SK-N-SH (cell line): ENCODE measurements at regions not wholly inside any gene's neighbourhood (a gene's known extent, or its start where the extent isn't known, plus 50 kb on each side); places are given as distances from the start of the nearest gene placed in this dataset.

ENCODE experiments used
- CTCF ChIA-PET: fragments of 300-600, 350-600 bp; formaldehyde crosslinking; extraction: SDS; loops from one replicate; lab custom pipeline; 2021; lab: Yijun Ruan, JAX
- POLR2A ChIA-PET: fragments of 350-600 bp; sonication (Branson Sonifier 250); formaldehyde crosslinking; extraction: SDS; loops from one replicate; lab custom pipeline; 2020; ENCODE audit warnings: antibody characterized with exemption, inconsistent platforms; lab: Yijun Ruan, JAX
- DNase-seq: peaks from one replicate; pipeline ENCODE4 v3.0.0; 2012
- H2AFZ ChIP-seq: fragments of 200-600 bp; sonication (generic); 2 replicates; pipeline ENCODE4 v1.8.1; 2016; ENCODE audit warnings: antibody characterized with exemption, mild to moderate bottlenecking, low read depth
- H3F3A ChIP-seq: fragments of 200-600 bp; sonication (generic); replicated peaks from 2 replicates; pipeline ENCODE3; 2016; ENCODE audit warnings: antibody characterized with exemption, mild to moderate bottlenecking; ENCODE audit not compliant: insufficient read depth
- H3K27ac ChIP-seq, 2 experiments: fragments of 200-500 bp in 1 of 2; fragments of 200-600 bp in 1 of 2; sonication (Bioruptor generic) in 1 of 2; sonication (generic), shearing (Covaris generic) in 1 of 2; 2 replicates each; pipeline versions ENCODE4 v1.5.1 to v1.6.1; 2014 to 2016; ENCODE audit warnings: low read depth in 2 of 2, inconsistent platforms in 1 of 2, low read length in 1 of 2, mild to moderate bottlenecking in 1 of 2, mixed read lengths in 1 of 2
- H3K27me3 ChIP-seq: fragments of 200-600 bp; sonication (generic), shearing (Covaris generic); 2 replicates; pipeline ENCODE4 v1.6.1; 2016; ENCODE audit warnings: mixed run types; ENCODE audit not compliant: insufficient read depth
- H3K36me3 ChIP-seq, 2 experiments: fragments of 200-500 bp in 1 of 2; fragments of 200-600 bp in 1 of 2; sonication (Bioruptor generic) in 1 of 2; sonication (generic) in 1 of 2; replicated peaks in 1 of 2; 2 replicates each; pipeline versions ENCODE3 to v1.5.1; 2014 to 2016; ENCODE audit warnings: low read length in 1 of 2, mild to moderate bottlenecking in 1 of 2; ENCODE audit not compliant: insufficient read depth in 2 of 2, control insufficient read depth in 1 of 2
- H3K4me1 ChIP-seq, 2 experiments: fragments of 200-500 bp in 1 of 2; fragments of 200-600 bp in 1 of 2; sonication (Bioruptor generic) in 1 of 2; sonication (generic), shearing (Covaris generic) in 1 of 2; 2 replicates each; pipeline versions ENCODE4 v1.5.1 to v1.6.1; 2014 to 2016; ENCODE audit warnings: low read depth in 1 of 2, low read length in 1 of 2, mixed run types in 1 of 2; ENCODE audit not compliant: insufficient read depth in 2 of 2, control insufficient read depth in 1 of 2
- H3K4me2 ChIP-seq: fragments of 200-600 bp; sonication (generic), shearing (Covaris generic); 2 replicates; pipeline ENCODE4 v1.6.1; 2017; ENCODE audit warnings: mixed run types
- H3K4me3 ChIP-seq, 2 experiments: fragments of 200-500 bp in 1 of 2; fragments of 200-600 bp in 1 of 2; sonication (Bioruptor generic) in 1 of 2; sonication (generic), shearing (Covaris generic) in 1 of 2; 2 replicates each; pipeline versions ENCODE4 v1.5.1 to v1.8.1; 2014 to 2016; ENCODE audit warnings: low read depth in 2 of 2, inconsistent platforms in 1 of 2, low read length in 1 of 2, mild to moderate bottlenecking in 1 of 2, mixed read lengths in 1 of 2, moderate library complexity in 1 of 2
- H3K79me2 ChIP-seq: fragments of 200-600 bp; sonication (generic); 2 replicates; pipeline ENCODE4 v1.8.1; 2017; ENCODE audit warnings: mild to moderate bottlenecking; ENCODE audit not compliant: insufficient read depth
- H3K9ac ChIP-seq: fragments of 200-600 bp; sonication (generic); 2 replicates; pipeline ENCODE4 v1.6.1; 2017; ENCODE audit warnings: mixed run types
- H3K9me2 ChIP-seq: fragments of 200-600 bp; sonication (generic); 2 replicates; pipeline ENCODE4 v1.6.1; 2017; ENCODE audit warnings: mixed run types
- H3K9me3 ChIP-seq: fragments of 200-600 bp; sonication (generic); 2 replicates; pipeline ENCODE4 v1.6.1; 2017; ENCODE audit warnings: mixed run types, mild to moderate bottlenecking, moderate library complexity
- H4K20me1 ChIP-seq: fragments of 200-600 bp; sonication (generic); 2 replicates; pipeline ENCODE4 v1.6.1; 2017; ENCODE audit warnings: mild to moderate bottlenecking, mixed run types; ENCODE audit not compliant: insufficient read depth
- CHD2 ChIP-seq: fragments of 150-350 bp; IDR thresholded peaks from 2 replicates; pipeline ENCODE4 v1.6.1; 2018; ENCODE audit warnings: low read length; ENCODE audit not compliant: partially characterized antibody
- EP300 ChIP-seq, 2 experiments: IDR thresholded peaks; 2 replicates each; pipeline versions ENCODE4 v1.4.0 to v1.6.1; 2012; ENCODE audit warnings: borderline replicate concordance in 1 of 2, low read depth in 1 of 2, low read length in 1 of 2
- FOXJ3 ChIP-seq: sonication (generic); formaldehyde crosslinking; IDR thresholded peaks from 2 replicates; pipeline ENCODE4 v1.5.1; 2020; ENCODE audit warnings: mild to moderate bottlenecking, missing genetic modification reagents
- FOXM1 ChIP-seq: IDR thresholded peaks from 2 replicates; pipeline ENCODE4 v1.4.0; 2012; ENCODE audit warnings: low read depth, mild to moderate bottlenecking
- GABPA ChIP-seq: IDR thresholded peaks from 2 replicates; pipeline ENCODE4 v1.4.0; 2012; ENCODE audit warnings: low read depth, mild to moderate bottlenecking
- GATA2 ChIP-seq: sonication (generic); formaldehyde crosslinking; IDR thresholded peaks from 2 replicates; pipeline ENCODE4 v1.5.0; 2020; ENCODE audit warnings: mild to moderate bottlenecking, missing genetic modification reagents
- IRF3 ChIP-seq: fragments of 150-350 bp; IDR thresholded peaks from 2 replicates; pipeline ENCODE4 v1.6.1; 2016; ENCODE audit warnings: mild to moderate bottlenecking, low read depth, low read length
- JUND ChIP-seq: IDR thresholded peaks from 2 replicates; pipeline ENCODE4 v1.4.0; 2012
- MAX ChIP-seq: IDR thresholded peaks from 2 replicates; pipeline ENCODE4 v1.4.0; 2012; ENCODE audit warnings: low read depth
- MEF2A ChIP-seq: IDR thresholded peaks from 2 replicates; pipeline ENCODE4 v1.4.0; 2012; ENCODE audit warnings: low read depth, borderline replicate concordance
- MXI1 ChIP-seq: IDR thresholded peaks from 2 replicates; pipeline ENCODE4 v1.6.1; 2012; ENCODE audit warnings: mild to moderate bottlenecking, low read depth, low read length, improper control_type of control experiment
- NRF1 ChIP-seq: IDR thresholded peaks from 2 replicates; pipeline ENCODE4 v1.6.1; 2012; ENCODE audit warnings: low read depth, mild to moderate bottlenecking, low read length
- REST ChIP-seq: IDR thresholded peaks from 2 replicates; pipeline ENCODE4 v1.6.1; 2012; ENCODE audit warnings: mild to moderate bottlenecking, low read depth, low read length, moderate library complexity
- RXRA ChIP-seq: IDR thresholded peaks from 2 replicates; pipeline ENCODE4 v1.4.0; 2012; ENCODE audit warnings: low read depth, mild to moderate bottlenecking, borderline replicate concordance
- SIN3A ChIP-seq: IDR thresholded peaks from 2 replicates; pipeline ENCODE4 v1.6.1; 2012; ENCODE audit warnings: low read depth, mild to moderate bottlenecking, low read length, moderate library complexity, borderline replicate concordance
- SMC3 ChIP-seq: IDR thresholded peaks from 2 replicates; pipeline ENCODE4 v1.6.1; 2012; ENCODE audit warnings: low read depth, low read length, improper control_type of control experiment
- TAF1 ChIP-seq: IDR thresholded peaks from 2 replicates; pipeline ENCODE4 v1.6.1; 2012; ENCODE audit warnings: low read depth, mild to moderate bottlenecking, low read length, moderate library complexity, borderline replicate concordance
- TEAD4 ChIP-seq: IDR thresholded peaks from 2 replicates; pipeline ENCODE4 v1.4.0; 2012; ENCODE audit warnings: mild to moderate bottlenecking, borderline replicate concordance; ENCODE audit not compliant: insufficient read depth
- YY1 ChIP-seq: IDR thresholded peaks from 2 replicates; pipeline ENCODE4 v1.4.0; 2012; ENCODE audit warnings: low read depth, mild to moderate bottlenecking
- WGBS: methylation state at CpG from one replicate; pipeline ENCODE4 v1.1.6; 2017; ENCODE audit warnings: low lambda C conversion rate; 5-methylcytosine and 5-hydroxymethylcytosine counted together

DNA sequence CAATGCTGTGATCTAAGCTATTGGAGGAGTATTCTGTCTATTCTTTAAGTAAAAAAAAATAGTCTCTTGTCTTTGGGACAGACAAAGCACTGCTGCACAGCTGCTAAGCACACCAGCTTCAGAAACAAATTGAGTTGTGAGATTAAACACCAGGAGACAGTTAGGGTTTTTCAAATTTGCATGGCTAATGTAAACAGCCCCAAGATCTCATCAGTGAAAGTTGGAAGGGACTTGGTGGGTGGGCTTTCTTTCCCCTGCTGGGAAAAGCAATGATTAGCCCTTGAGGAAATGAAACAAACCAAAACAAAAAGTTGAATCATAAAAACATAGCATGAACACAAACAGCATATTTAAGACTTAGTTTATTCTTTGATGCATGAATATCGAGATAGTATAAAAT is 143.6 kb upstream of the SLITRK1 start (continued):
- no peak for TF ChIP-seq REST
- no peak for TF ChIP-seq GATA2 (CRISPR knock-in tag)
- TF ChIP-seq GABPA, result no peak

DNA sequence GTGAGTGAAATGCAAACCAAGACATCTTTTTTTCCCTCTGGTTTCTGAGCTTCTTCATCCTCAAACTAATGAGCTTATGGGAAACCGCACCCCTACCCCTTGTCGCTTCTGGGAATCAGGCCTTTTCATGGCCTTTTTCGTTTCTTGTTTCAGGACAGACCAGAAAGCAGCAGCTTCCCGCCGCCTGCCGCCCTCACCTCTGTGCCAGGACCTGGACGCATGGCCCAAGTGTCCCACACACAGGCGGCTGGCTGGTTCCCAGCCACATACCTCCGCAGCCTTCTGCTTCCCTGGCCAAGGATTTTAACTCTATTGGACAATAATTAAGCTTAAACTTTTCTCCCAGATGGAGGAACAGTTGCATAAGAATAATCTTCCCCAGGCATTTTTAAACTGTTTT is 114.1 kb upstream of the SLITRK1 start:
- 21% methylated on average over 9 of the region's 9 CpGs for WGBS
- no peak overlapping the region for H3K4me3 ChIP-seq
- H3F3A ChIP-seq, result no peaks in the 10 kb centered on the region
- no peak overlapping the region for H3K27ac ChIP-seq
- no peaks in the 10 kb centered on the region for H4K20me1 ChIP-seq
- H3K4me2 ChIP-seq, result no peak overlapping the region
- DNase-seq, result no peak
- no peaks in the 10 kb centered on the region for H3K79me2 ChIP-seq
- no peaks in the 10 kb centered on the region for H3K36me3 ChIP-seq
- no peaks in the 10 kb centered on the region for H3K9me3 ChIP-seq
- no peaks in the 10 kb centered on the region for H3K4me1 ChIP-seq
- no peaks in the 10 kb centered on the region for H3K9me2 ChIP-seq
- TF ChIP-seq JUND, result no peak
- TF ChIP-seq FOXJ3 (CRISPR knock-in tag), result no peak
- TF ChIP-seq TEAD4, result no peak
- no peaks in the 10 kb centered on the region for H3K27me3 ChIP-seq
- H3K9ac ChIP-seq, result no peak overlapping the region
- ChIA-PET CTCF (no interaction called here), POLR2A (no interaction called here)
- no peak overlapping the region for H2AFZ ChIP-seq

DNA sequence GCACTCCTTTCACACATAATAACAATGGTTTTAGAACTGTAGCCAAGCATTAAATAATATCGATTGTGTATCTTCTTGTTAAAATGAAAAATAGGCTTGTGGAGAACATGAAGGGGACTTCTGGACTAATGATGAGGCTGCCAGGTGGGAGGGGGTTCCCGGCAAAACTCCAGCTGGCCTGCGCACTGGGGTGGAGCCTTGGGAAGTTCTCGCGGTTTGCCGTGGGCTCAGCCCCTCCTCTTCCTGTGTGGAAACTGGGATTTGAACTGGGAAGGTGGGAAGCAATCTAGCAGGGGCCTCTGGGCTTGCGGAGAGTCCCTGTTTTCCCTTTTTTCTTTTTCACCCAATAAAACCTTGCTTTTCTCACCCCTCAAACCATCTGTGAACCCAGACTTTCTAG is 113.7 kb upstream of the SLITRK1 start:
- Histone ChIP-seq H3K9me2 (no peaks in the 10 kb centered on the region), H3F3A (no peaks in the 10 kb centered on the region), H3K79me2 (no peaks in the 10 kb centered on the region), H4K20me1 (no peaks in the 10 kb centered on the region), H3K9me3 (no peaks in the 10 kb centered on the region), H2AFZ (no peak overlapping the region), H3K27me3 (no peaks in the 10 kb centered on the region), H3K36me3 (no peaks in the 10 kb centered on the region), H3K4me3 (no peak overlapping the region), H3K4me1 (no peaks in the 10 kb centered on the region), H3K27ac (no peak overlapping the region), H3K9ac (no peak overlapping the region), H3K4me2 (no peak overlapping the region)
- ChIA-PET POLR2A (no interaction called here), CTCF (no interaction called here)
- WGBS, result 22% methylated on average over 7 of the region's 7 CpGs
- DNase-seq, result no peak
- TF ChIP-seq GABPA (no peak), FOXM1 (no peak), REST (no peak), CHD2 (no peak), IRF3 (no peak), EP300 (IDR thresholded peaks at IDR 0.05; ENCODE audit: borderline replicate concordance in 1 of 2, low read depth in 1 of 2, low read length in 1 of 2) (no peak), SIN3A (no peak), NRF1 (no peak), YY1 (no peak), SMC3 (no peak), MAX (no peak), JUND (no peak), MXI1 (no peak), TAF1 (no peak), RXRA (no peak), MEF2A (no peak)
